MM.1S (cell line): ENCODE measurements at regions not wholly inside any gene's neighbourhood (a gene's known extent, or its start where the extent isn't known, plus 50 kb on each side); places are given as distances from the start of the nearest gene placed in this dataset.
"Not testable (repeated sequence)": the region's sequence is repeated elsewhere in the genome, so short reads cannot be mapped to it uniquely, and the experiment has no call there.

Experiments used
- CTCF ChIP-seq: fragments of 300-600 bp; sonication (generic); IDR thresholded peaks from 2 replicates; pipeline ENCODE4 v1.5.1; 2016; ENCODE audit warnings: antibody characterized with exemption, low read length, mixed read lengths
- EZH2 ChIP-seq: fragments of 300-600 bp; sonication (generic); optimal IDR thresholded peaks from 2 replicates; pipeline ENCODE3; 2017; ENCODE audit warnings: low read depth, mild to moderate bottlenecking, antibody characterized with exemption, low read length, mixed read lengths
- EZH2phosphoT487 ChIP-seq: fragments of 300-600 bp; sonication (generic); IDR thresholded peaks from 2 replicates; pipeline ENCODE4 v1.6.1; 2018; ENCODE audit warnings: antibody characterized with exemption, low read length

GRCh38 chr3:5054579-5054978, 67.5 kb upstream of the ARL8B start:
- TF ChIP-seq CTCF, EZH2, EZH2phosphoT487: not testable (repeated sequence)
